DND-41 (cell line): ENCODE measurements at regions not wholly inside any gene's neighbourhood (a gene's known extent, or its start where the extent isn't known, plus 50 kb on each side); places are given as distances from the start of the nearest gene placed in this dataset.

Source experiments
- ATAC-seq: fragments of 200-7000 bp; cut with Tn5 transposase; 3 replicates; pipeline ENCODE4 v1.9.1; 2021; ENCODE audit warnings: low read depth; ENCODE audit not compliant: insufficient read depth
- DNase-seq: peaks from one replicate; pipeline ENCODE4 v3.0.0-alpha.2; 2020
- H2AFZ ChIP-seq: 2 replicates; pipeline ENCODE4 v1.6.0; 2012; ENCODE audit warnings: low read depth, low read length
- H3K27ac ChIP-seq: 2 replicates; pipeline ENCODE4 v1.5.1; 2012; ENCODE audit warnings: low read length, inconsistent platforms
- H3K27me3 ChIP-seq: fragments of 200-600 bp; sonication (generic); 2 replicates; pipeline ENCODE4 v1.6.0; 2012; ENCODE audit warnings: low read length, mild to moderate bottlenecking, inconsistent platforms; ENCODE audit not compliant: insufficient read depth, poor library complexity
- H3K36me3 ChIP-seq: 2 replicates; pipeline ENCODE4 v1.5.1; 2012; ENCODE audit warnings: low read length, inconsistent platforms; ENCODE audit not compliant: insufficient read depth
- H3K4me1 ChIP-seq: 2 replicates; pipeline ENCODE4 v1.5.1; 2012; ENCODE audit warnings: mild to moderate bottlenecking, low read length; ENCODE audit not compliant: insufficient read depth
- H3K4me2 ChIP-seq: 2 replicates; pipeline ENCODE4 v1.6.0; 2012; ENCODE audit warnings: mild to moderate bottlenecking, moderate library complexity, low read length, inconsistent platforms; ENCODE audit not compliant: insufficient read depth
- H3K4me3 ChIP-seq, 2 experiments: fragments of 200-600 bp in 1 of 2; shearing (Covaris generic) in 1 of 2; 2 replicates each; pipeline ENCODE4 v1.5.1; 2012 to 2016; ENCODE audit warnings: inconsistent platforms in 2 of 2, low read length in 2 of 2, mild to moderate bottlenecking in 2 of 2, low read depth in 1 of 2, moderate library complexity in 1 of 2
- H3K79me2 ChIP-seq: 2 replicates; pipeline ENCODE4 v1.6.0; 2012; ENCODE audit warnings: low read length, inconsistent platforms; ENCODE audit not compliant: insufficient read depth
- H3K9ac ChIP-seq: 2 replicates; pipeline ENCODE4 v1.6.0; 2012; ENCODE audit warnings: low read depth, mild to moderate bottlenecking, inconsistent platforms, low read length, moderate library complexity
- H3K9me3 ChIP-seq: 2 replicates; pipeline ENCODE4 v1.5.1; 2012; ENCODE audit warnings: low read length, moderate library complexity, mild to moderate bottlenecking, inconsistent platforms; ENCODE audit not compliant: insufficient read depth, severe bottlenecking
- H4K20me1 ChIP-seq: 2 replicates; pipeline ENCODE4 v1.6.0; 2012; ENCODE audit warnings: low read length; ENCODE audit not compliant: insufficient read depth
- EZH2 ChIP-seq: IDR thresholded peaks from 3 replicates; pipeline ENCODE4 v1.6.1; 2012; ENCODE audit warnings: borderline replicate concordance, low read depth, mild to moderate bottlenecking, moderate library complexity, low read length, inconsistent platforms; ENCODE audit not compliant: severe bottlenecking
- TF ChIP-seq, protein P1 (sequence below): IDR thresholded peaks from 2 replicates; pipeline ENCODE4 v1.5.1; 2012; ENCODE audit warnings: borderline replicate concordance, low read length, moderate library complexity, mild to moderate bottlenecking; ENCODE audit not compliant: poor library complexity, severe bottlenecking; ENCODE audit errors: extremely low read depth

DNA sequence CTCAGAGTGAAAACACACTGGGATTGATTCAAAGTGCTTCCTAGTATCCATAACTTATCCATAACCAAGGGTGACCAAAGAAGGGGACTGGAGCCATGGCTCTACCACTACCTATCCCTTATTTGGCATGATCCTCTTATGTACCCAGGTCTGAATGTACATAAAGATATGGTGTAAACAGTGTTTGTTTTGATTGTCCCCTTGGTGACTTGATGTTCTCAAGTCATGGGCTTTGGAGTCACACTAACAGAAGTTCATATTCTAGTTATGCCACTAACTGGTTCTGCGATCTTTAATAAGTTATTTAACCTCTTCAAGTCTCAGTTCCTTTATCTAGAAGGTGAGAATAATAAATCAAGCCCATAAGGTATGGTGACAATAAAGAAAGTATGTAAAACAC lies 283.4 kb upstream of the PTGER4 start:
- Histone ChIP-seq H3K9me3 (no peaks in the 10 kb centered on the region), H3K27me3 (no peaks in the 10 kb centered on the region), H4K20me1 (no peaks in the 10 kb centered on the region), H3K4me3 (no peak overlapping the region), H3K4me2 (no peak overlapping the region), H3K79me2 (no peaks in the 10 kb centered on the region), H3K9ac (no peak overlapping the region), H3K4me1 (peaks cover 21% of the 10 kb centered on the region), H3K36me3 (no peaks in the 10 kb centered on the region), H3K27ac (no peak overlapping the region), H2AFZ (no peak overlapping the region)
- no peak for TF ChIP-seq EZH2
- ATAC-seq, result no peak
- no peak for DNase-seq

DNA sequence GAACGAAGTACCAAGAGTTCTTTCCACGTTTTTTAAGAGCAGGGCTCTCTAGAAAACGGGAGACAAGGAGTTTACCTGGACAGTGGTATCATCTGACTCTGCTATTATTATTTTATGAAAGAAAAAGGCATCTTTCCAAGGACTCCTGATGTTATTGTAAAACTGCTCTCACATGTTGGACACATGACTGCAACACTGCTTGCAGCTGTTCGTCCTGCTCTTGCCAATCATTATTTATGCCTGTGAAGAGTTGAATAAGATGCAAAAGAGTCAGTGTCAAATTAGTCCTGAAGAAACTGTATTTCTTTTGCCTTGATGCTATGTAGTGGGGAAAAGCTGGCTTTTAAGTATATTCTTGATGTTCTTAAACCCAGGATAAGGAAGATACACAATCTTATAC lies 284.5 kb upstream of the PTGER4 start:
- H3K4me3 ChIP-seq, result no peak overlapping the region
- no peak overlapping the region for H3K4me2 ChIP-seq
- no peak for TF ChIP-seq EZH2
- TF ChIP-seq, protein P1, sequence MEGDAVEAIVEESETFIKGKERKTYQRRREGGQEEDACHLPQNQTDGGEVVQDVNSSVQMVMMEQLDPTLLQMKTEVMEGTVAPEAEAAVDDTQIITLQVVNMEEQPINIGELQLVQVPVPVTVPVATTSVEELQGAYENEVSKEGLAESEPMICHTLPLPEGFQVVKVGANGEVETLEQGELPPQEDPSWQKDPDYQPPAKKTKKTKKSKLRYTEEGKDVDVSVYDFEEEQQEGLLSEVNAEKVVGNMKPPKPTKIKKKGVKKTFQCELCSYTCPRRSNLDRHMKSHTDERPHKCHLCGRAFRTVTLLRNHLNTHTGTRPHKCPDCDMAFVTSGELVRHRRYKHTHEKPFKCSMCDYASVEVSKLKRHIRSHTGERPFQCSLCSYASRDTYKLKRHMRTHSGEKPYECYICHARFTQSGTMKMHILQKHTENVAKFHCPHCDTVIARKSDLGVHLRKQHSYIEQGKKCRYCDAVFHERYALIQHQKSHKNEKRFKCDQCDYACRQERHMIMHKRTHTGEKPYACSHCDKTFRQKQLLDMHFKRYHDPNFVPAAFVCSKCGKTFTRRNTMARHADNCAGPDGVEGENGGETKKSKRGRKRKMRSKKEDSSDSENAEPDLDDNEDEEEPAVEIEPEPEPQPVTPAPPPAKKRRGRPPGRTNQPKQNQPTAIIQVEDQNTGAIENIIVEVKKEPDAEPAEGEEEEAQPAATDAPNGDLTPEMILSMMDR, result no peak
- H3K9ac ChIP-seq, result no peak overlapping the region
- DNase-seq, result no peak
- H3K4me1 ChIP-seq, result peaks cover 27% of the 10 kb centered on the region
- H2AFZ ChIP-seq, result no peak overlapping the region
- ATAC-seq, result no peak
- no peaks in the 10 kb centered on the region for H3K36me3 ChIP-seq
- no peaks in the 10 kb centered on the region for H3K27me3 ChIP-seq
- no peaks in the 10 kb centered on the region for H3K79me2 ChIP-seq
- no peaks in the 10 kb centered on the region for H3K9me3 ChIP-seq
- no peaks in the 10 kb centered on the region for H4K20me1 ChIP-seq
- H3K27ac ChIP-seq, result no peak overlapping the region

DNA sequence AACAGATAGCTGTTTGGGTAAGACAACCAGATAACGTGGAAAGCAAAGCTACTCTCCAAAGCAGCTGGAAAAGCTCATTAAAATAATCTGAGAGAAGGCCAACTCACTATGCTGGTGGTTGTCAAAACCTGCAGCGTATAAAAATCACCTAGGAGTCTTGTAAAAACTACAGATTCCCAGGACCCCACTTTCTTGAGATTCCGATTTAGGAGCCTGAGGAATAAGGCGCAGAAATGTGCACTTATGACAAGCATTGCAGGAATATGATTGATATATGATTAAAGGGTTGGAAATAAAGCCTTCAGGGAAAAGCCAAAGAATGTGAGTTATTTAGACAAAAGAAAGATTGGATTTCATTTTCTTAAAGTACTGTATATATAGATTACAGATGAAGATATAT lies 285.0 kb upstream of the PTGER4 start:
- H2AFZ ChIP-seq, result no peak overlapping the region
- no peaks in the 10 kb centered on the region for H3K9me3 ChIP-seq
- H3K79me2 ChIP-seq, result no peaks in the 10 kb centered on the region
- H3K4me3 ChIP-seq, result no peak overlapping the region
- TF ChIP-seq EZH2, result no peak
- TF ChIP-seq, protein P1, result no peak
- no peak overlapping the region for H3K27ac ChIP-seq
- ATAC-seq (no peak), DNase-seq (no peak)
- no peaks in the 10 kb centered on the region for H4K20me1 ChIP-seq
- H3K36me3 ChIP-seq, result no peaks in the 10 kb centered on the region
- H3K4me1 ChIP-seq, result peaks cover 33% of the 10 kb centered on the region
- H3K9ac ChIP-seq, result no peak overlapping the region
- H3K27me3 ChIP-seq, result no peaks in the 10 kb centered on the region
- H3K4me2 ChIP-seq, result no peak overlapping the region

DNA sequence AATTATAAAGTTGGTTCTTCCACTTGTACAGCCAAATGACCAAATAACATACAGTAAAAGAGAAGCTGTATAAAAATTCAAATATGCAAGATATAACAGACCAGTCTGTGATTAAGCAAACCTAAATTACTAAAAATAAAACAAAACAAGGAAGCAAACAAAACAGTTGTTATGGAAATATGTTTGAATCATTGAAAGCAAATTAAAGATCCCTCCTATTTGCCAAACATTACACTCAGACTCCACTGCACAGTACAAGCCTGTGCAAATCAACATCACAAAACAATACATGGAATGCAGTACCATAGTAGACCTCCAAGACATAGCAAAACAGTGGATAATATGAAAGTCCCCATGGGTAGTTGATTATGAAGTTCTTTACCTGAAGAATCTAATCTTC lies 288.1 kb upstream of the PTGER4 start:
- Histone ChIP-seq H3K4me2 (no peak overlapping the region), H3K4me3 (no peak overlapping the region), H3K27me3 (no peaks in the 10 kb centered on the region), H3K9ac (no peak overlapping the region), H3K36me3 (no peaks in the 10 kb centered on the region), H2AFZ (no peak overlapping the region), H3K27ac (no peak overlapping the region), H3K9me3 (no peaks in the 10 kb centered on the region), H3K4me1 (peaks cover 63% of the 10 kb centered on the region), H4K20me1 (no peaks in the 10 kb centered on the region), H3K79me2 (peaks cover 8% of the 10 kb centered on the region)
- DNase-seq, result no peak
- ATAC-seq, result no peak
- TF ChIP-seq, protein P1, result no peak
- TF ChIP-seq EZH2, result no peak
